Trophoblast cell (in vitro differentiated cells and primary cell): ENCODE measurements at regions not wholly inside any gene's neighbourhood (a gene's known extent, or its start where the extent isn't known, plus 50 kb on each side); places are given as distances from the start of the nearest gene placed in this dataset.

Experiments
- DNase-seq, 2 donors: peaks; one replicate each; pipeline ENCODE4 v3.0.0-alpha.2; 2016
- H2AFZ ChIP-seq: 2 replicates; pipeline ENCODE4 v1.6.1; 2013; ENCODE audit warnings: low read length, moderate library complexity, mild to moderate bottlenecking; ENCODE audit not compliant: insufficient read depth, poor library complexity
- H2AK5ac ChIP-seq: 2 replicates; pipeline ENCODE4 v1.6.1; 2013; ENCODE audit warnings: mild to moderate bottlenecking, low read length
- H2BK120ac ChIP-seq: 2 replicates; pipeline ENCODE4 v1.6.1; 2013; ENCODE audit warnings: low read length, mild to moderate bottlenecking, moderate library complexity; ENCODE audit not compliant: insufficient read depth, poor library complexity
- H2BK12ac ChIP-seq: 2 replicates; pipeline ENCODE4 v1.6.1; 2013; ENCODE audit warnings: mild to moderate bottlenecking, low read length, moderate library complexity
- H2BK5ac ChIP-seq: 2 replicates; pipeline ENCODE4 v1.6.1; 2013; ENCODE audit warnings: low read length, low read depth, moderate library complexity, mild to moderate bottlenecking; ENCODE audit not compliant: poor library complexity
- H3K14ac ChIP-seq: 2 replicates; pipeline ENCODE4 v1.6.1; 2013; ENCODE audit warnings: mild to moderate bottlenecking, low read length
- H3K18ac ChIP-seq: 2 replicates; pipeline ENCODE4 v1.6.1; 2013; ENCODE audit warnings: mild to moderate bottlenecking, low read length
- H3K23ac ChIP-seq: 2 replicates; pipeline ENCODE4 v1.6.1; 2013; ENCODE audit warnings: low read length
- H3K27ac ChIP-seq: 2 replicates; pipeline ENCODE4 v1.5.1; 2013; ENCODE audit warnings: low read depth, mild to moderate bottlenecking, inconsistent platforms, low read length, moderate library complexity
- H3K27me3 ChIP-seq: 2 replicates; pipeline ENCODE4 v1.6.1; 2013; ENCODE audit warnings: inconsistent platforms, mild to moderate bottlenecking, low read length, moderate library complexity; ENCODE audit not compliant: insufficient read depth
- H3K36me3 ChIP-seq, 2 experiments: 1 replicate in 1 of 2; 2 replicates in 1 of 2; pipeline ENCODE4 v1.6.1; 2013; ENCODE audit warnings: low read length in 2 of 2, mild to moderate bottlenecking in 2 of 2, moderate library complexity in 1 of 2; ENCODE audit not compliant: insufficient read depth in 2 of 2, control insufficient read depth in 1 of 2
- H3K4ac ChIP-seq: 2 replicates; pipeline ENCODE4 v1.6.1; 2013; ENCODE audit warnings: low read depth, mild to moderate bottlenecking, low read length, moderate library complexity
- H3K4me1 ChIP-seq, 2 experiments: 1 replicate in 1 of 2; 2 replicates in 1 of 2; pipeline ENCODE4 v1.6.1; 2013; ENCODE audit warnings: low read length in 2 of 2, mild to moderate bottlenecking in 2 of 2, moderate library complexity in 1 of 2; ENCODE audit not compliant: insufficient read depth in 2 of 2, control insufficient read depth in 1 of 2
- H3K4me2 ChIP-seq: 2 replicates; pipeline ENCODE4 v1.6.1; 2013; ENCODE audit warnings: inconsistent platforms, mild to moderate bottlenecking, low read length, moderate library complexity
- H3K4me3 ChIP-seq: 2 replicates; pipeline ENCODE4 v1.5.1; 2013; ENCODE audit warnings: mild to moderate bottlenecking, low read depth, low read length, inconsistent platforms
- H3K79me1 ChIP-seq: one replicate; pipeline ENCODE4 v1.6.1; 2013; ENCODE audit warnings: low read length
- H3K79me2 ChIP-seq: 2 replicates; pipeline ENCODE4 v1.6.1; 2013; ENCODE audit warnings: low read length, mild to moderate bottlenecking; ENCODE audit not compliant: control insufficient read depth, insufficient read depth, poor library complexity
- H3K9ac ChIP-seq: 2 replicates; pipeline ENCODE4 v1.6.1; 2013; ENCODE audit warnings: mild to moderate bottlenecking, low read length
- H3K9me3 ChIP-seq: 2 replicates; pipeline ENCODE4 v1.6.1; 2013; ENCODE audit warnings: low read depth, mild to moderate bottlenecking, control low read depth, inconsistent platforms, low read length; ENCODE audit not compliant: insufficient read depth
- H4K12ac ChIP-seq: 2 replicates; pipeline ENCODE4 v1.6.1; 2013; ENCODE audit warnings: low read depth, mild to moderate bottlenecking, low read length, moderate library complexity
- H4K8ac ChIP-seq: 2 replicates; pipeline ENCODE4 v1.6.1; 2013; ENCODE audit warnings: low read depth, mild to moderate bottlenecking, low read length, moderate library complexity
- H4K91ac ChIP-seq: one replicate; pipeline ENCODE4 v1.6.1; 2013; ENCODE audit warnings: low read depth, mild to moderate bottlenecking, low read length, moderate library complexity
- WGBS: extraction: QIAGEN DNeasy Blood & Tissue Kit; methylation state at CpG from one replicate; pipeline ENCODE4 v1.1.7; 2013; ENCODE audit warnings: missing lambda C conversion rate; ENCODE audit not compliant: insufficient read length, insufficient coverage; ENCODE audit errors: extremely low coverage; 5-methylcytosine and 5-hydroxymethylcytosine counted together

DNA sequence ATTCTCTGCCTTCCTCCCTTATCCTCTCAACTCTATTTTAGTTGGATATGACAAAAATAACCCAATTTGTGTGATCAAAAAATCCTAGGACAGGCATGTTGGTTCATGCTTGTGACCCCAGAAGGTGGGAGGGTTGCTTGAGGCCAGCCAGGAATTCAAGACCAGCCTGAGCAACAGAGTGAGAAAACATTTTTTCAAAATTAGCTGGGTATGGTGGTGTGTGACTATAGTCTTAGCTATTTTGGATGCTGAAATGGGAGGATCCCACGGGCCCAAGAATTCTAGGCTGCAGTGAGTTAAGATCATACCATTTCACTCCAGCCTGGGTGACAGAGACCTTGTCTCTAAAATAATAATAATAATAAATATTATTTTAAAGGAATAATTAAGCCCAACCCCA lies 1383.1 kb upstream of the ADGRL2 start:
- peaks cover 0 to 2% of the 10 kb centered on the region in 2 experiments for H3K4me1 ChIP-seq
- no peak overlapping the region for H3K23ac ChIP-seq
- H3K27me3 ChIP-seq, result no peaks in the 10 kb centered on the region
- H3K18ac ChIP-seq, result no peak overlapping the region
- no peaks in the 10 kb centered on the region for H3K79me1 ChIP-seq
- H3K79me2 ChIP-seq, result no peaks in the 10 kb centered on the region
- H3K4me2 ChIP-seq, result no peak overlapping the region
- H4K8ac ChIP-seq, result no peak overlapping the region
- no peak overlapping the region for H2BK5ac ChIP-seq
- no CpG with 5 or more reads among the region's 1 CpG for WGBS
- H2BK120ac ChIP-seq, result no peak overlapping the region
- H4K91ac ChIP-seq, result no peak overlapping the region
- DNase-seq, result peak; percentile 63 to 85
- H3K9me3 ChIP-seq, result no peaks in the 10 kb centered on the region
- H2BK12ac ChIP-seq, result no peak overlapping the region
- H3K9ac ChIP-seq, result no peak overlapping the region
- H3K4me3 ChIP-seq, result no peak overlapping the region
- no peak overlapping the region for H3K14ac ChIP-seq
- no peak overlapping the region for H3K27ac ChIP-seq
- H3K36me3 ChIP-seq, result no peaks in the 10 kb centered on the region
- no peak overlapping the region for H2AK5ac ChIP-seq
- H3K4ac ChIP-seq, result no peak overlapping the region
- no peak overlapping the region for H4K12ac ChIP-seq
- no peak overlapping the region for H2AFZ ChIP-seq

DNA sequence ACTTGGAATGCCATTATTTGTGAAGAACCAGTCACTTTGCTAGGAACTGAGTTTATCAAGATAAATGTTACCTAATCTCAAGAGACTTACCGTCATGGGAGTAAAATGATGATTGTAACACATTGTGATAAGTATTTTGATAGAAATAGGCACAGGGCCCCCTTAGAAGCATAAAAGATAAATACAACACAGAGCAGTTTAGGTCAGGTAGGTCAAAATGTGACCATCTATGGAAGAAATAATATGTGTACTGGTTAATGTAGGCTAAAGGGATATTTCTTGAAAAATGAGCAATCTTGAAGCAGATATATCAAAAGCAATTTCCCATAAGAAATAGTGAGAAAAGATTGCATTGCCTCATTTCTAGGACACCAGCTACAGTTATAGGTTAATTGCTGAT lies 1386.8 kb upstream of the ADGRL2 start:
- Histone ChIP-seq H3K4me1 (peaks cover 0 to 2% of the 10 kb centered on the region in 2 experiments), H3K36me3 (no peaks in the 10 kb centered on the region), H3K23ac (no peak overlapping the region), H2BK12ac (no peak overlapping the region), H2AFZ (no peak overlapping the region), H2AK5ac (no peak overlapping the region), H3K9ac (no peak overlapping the region), H4K12ac (no peak overlapping the region), H3K14ac (no peak overlapping the region), H3K4ac (no peak overlapping the region), H4K8ac (no peak overlapping the region), H3K4me2 (no peak overlapping the region), H3K27me3 (no peaks in the 10 kb centered on the region), H3K27ac (no peak overlapping the region), H3K4me3 (no peak overlapping the region), H3K9me3 (no peaks in the 10 kb centered on the region), H4K91ac (no peak overlapping the region), H3K79me2 (no peaks in the 10 kb centered on the region), H3K18ac (no peak overlapping the region), H2BK120ac (no peak overlapping the region), H3K79me1 (no peaks in the 10 kb centered on the region), H2BK5ac (no peak overlapping the region)
- no peak for DNase-seq
- no CpG with 5 or more reads among the region's 1 CpG for WGBS

DNA sequence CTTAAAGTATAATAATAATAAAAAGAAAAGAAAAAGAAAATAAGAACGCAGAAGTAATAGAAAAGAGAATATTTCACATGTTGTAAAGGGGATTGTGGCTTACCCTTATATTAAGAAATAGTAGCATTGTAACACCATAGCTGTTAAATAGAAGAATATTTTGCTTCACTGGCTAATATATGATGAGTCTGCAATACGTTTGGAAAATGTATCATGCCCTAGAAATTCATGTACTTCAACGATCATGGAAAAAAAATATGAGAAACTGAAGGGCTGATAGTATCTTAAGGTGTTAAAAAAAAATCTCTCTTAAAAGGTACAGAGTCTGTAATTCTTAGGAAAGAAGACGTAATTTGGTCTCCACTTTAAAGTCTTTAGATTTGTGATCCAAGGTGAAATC lies 1390.5 kb upstream of the ADGRL2 start:
- H2AK5ac ChIP-seq, result no peak overlapping the region
- H2BK12ac ChIP-seq, result no peak overlapping the region
- no peak overlapping the region for H4K8ac ChIP-seq
- no peaks in the 10 kb centered on the region for H3K36me3 ChIP-seq
- no peak overlapping the region for H3K9ac ChIP-seq
- no peaks in the 10 kb centered on the region for H3K27me3 ChIP-seq
- H4K12ac ChIP-seq, result no peak overlapping the region
- no peak overlapping the region for H3K27ac ChIP-seq
- H4K91ac ChIP-seq, result no peak overlapping the region
- no peak overlapping the region for H3K4me2 ChIP-seq
- no peak overlapping the region for H2BK5ac ChIP-seq
- DNase-seq, result no peak
- no peaks in the 10 kb centered on the region for H3K79me1 ChIP-seq
- no peaks in the 10 kb centered on the region for H3K79me2 ChIP-seq
- no peak overlapping the region for H2AFZ ChIP-seq
- H3K23ac ChIP-seq, result no peak overlapping the region
- H3K9me3 ChIP-seq, result no peaks in the 10 kb centered on the region
- H3K4me3 ChIP-seq, result no peak overlapping the region
- H3K4ac ChIP-seq, result no peak overlapping the region
- no peak overlapping the region for H2BK120ac ChIP-seq
- no CpG with 5 or more reads among the region's 4 CpGs for WGBS
- H3K14ac ChIP-seq, result no peak overlapping the region
- H3K18ac ChIP-seq, result no peak overlapping the region
- H3K4me1 ChIP-seq, result no peaks in the 10 kb centered on the region

- DNase-seq, result no peak
- Histone ChIP-seq H3K4ac (no peak overlapping the region), H3K36me3 (no peaks in the 10 kb centered on the region), H2BK12ac (no peak overlapping the region), H2AK5ac (no peak overlapping the region), H3K9ac (no peak overlapping the region), H3K27me3 (no peaks in the 10 kb centered on the region), H3K9me3 (no peaks in the 10 kb centered on the region), H2AFZ (no peak overlapping the region), H3K4me2 (no peak overlapping the region), H3K14ac (no peak overlapping the region), H3K27ac (no peak overlapping the region), H4K8ac (no peak overlapping the region), H2BK120ac (no peak overlapping the region), H3K23ac (no peak overlapping the region), H3K79me2 (no peaks in the 10 kb centered on the region), H3K4me3 (no peak overlapping the region), H3K4me1 (no peaks in the 10 kb centered on the region), H3K18ac (no peak overlapping the region), H4K12ac (no peak overlapping the region), H3K79me1 (no peaks in the 10 kb centered on the region), H2BK5ac (no peak overlapping the region), H4K91ac (no peak overlapping the region)
- WGBS, result no CpG with 5 or more reads among the region's 4 CpGs
Observed at GRCh38 chr1:80403471-80403893, 1397.0 kb upstream of the ADGRL4 start.
